ENCODE measurements at regions not wholly inside any gene's neighbourhood (a gene's known extent, or its start where the extent isn't known, plus 50 kb on each side); places are given as distances from the start of the nearest gene placed in this dataset.

DNA sequence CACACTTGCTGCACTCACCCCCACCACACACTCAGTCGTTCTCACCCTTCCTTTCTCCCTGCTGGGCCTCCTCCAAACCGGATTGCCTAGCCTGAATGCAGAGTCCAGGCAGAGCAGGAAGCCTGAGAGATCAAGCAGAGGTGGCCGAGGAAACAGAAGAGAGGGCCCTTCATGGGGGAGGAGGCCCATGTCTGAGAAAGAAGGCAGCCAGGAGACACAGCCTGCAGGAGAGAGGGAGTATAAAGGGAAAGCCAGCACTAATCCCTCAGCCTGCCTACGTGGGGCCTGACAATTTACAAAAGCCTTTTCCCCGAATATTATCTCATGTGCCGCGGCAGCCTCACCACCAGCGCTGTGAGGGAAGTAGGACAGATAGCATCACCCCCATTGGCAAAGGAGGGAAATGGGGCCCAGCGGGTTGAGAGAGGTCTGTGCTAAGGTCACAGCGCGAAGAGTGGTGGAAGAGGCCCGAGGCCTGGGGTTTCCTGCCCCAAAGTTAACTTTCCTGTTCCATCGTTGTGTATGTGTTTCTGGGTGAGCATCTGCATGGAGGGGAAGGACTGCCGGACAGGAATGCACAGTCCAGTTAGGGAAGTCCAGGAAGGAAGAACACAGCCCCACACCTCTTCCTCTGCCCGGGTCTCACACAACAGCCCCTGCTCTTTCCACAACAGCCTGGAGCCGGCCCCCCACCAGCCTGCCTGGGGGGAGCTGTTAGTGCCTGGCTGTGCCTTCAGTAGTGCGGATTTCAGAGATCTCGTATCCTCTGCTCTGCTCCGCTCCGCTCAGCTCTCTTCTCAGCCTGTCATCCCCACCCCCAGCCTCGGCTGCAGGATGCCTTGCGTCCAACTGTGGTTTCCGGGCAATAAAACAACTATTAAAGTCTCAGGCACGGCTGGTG is 50.9 kb upstream of the BCOR start:
- CTCF ChIA-PET: no interaction called here
- POLR2A ChIA-PET: interaction anchor here (0.8 kb wide), 1 partner anchor 39 kb away, joined by 4 read pairs; no protein-coding TSS in a partner anchor

DNA sequence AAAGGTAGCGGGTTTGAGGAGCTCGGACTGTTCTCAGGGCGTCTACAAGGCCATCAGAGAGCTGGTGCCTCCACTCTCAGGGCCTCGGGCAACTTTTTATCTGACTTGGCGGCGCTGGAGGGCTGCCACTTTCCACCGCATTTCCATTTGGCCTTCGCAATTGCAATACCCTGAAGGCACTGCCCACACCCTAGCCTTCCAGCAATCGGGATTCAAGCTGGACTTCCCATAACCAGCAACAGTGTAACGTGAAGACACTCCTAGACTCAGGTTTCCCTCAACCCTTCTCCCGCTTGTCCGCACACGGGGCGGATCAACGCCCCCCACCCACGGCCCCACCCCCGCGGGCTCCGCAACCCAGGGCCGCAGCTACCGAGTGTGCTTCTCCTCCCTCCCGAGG is 50.2 kb upstream of the BCOR start:
- ChIA-PET POLR2A (no interaction called here), CTCF (no interaction called here)
